C4-2B (cell line): ENCODE measurements at regions not wholly inside any gene's neighbourhood (a gene's known extent, or its start where the extent isn't known, plus 50 kb on each side); places are given as distances from the start of the nearest gene placed in this dataset.

Source experiments
- H3K27ac ChIP-seq: fragments of 450-650 bp; 2 replicates; pipeline ENCODE4 v1.5.1; 2017
- CTCF ChIP-seq: fragments of 450-650 bp; conservative IDR thresholded peaks from 2 replicates; pipeline ENCODE4 v1.5.1; 2017; ENCODE audit warnings: mild to moderate bottlenecking
- ZFX ChIP-seq: fragments of 450-650 bp; IDR thresholded peaks from 2 replicates; pipeline ENCODE4 v1.6.1; 2017

DNA sequence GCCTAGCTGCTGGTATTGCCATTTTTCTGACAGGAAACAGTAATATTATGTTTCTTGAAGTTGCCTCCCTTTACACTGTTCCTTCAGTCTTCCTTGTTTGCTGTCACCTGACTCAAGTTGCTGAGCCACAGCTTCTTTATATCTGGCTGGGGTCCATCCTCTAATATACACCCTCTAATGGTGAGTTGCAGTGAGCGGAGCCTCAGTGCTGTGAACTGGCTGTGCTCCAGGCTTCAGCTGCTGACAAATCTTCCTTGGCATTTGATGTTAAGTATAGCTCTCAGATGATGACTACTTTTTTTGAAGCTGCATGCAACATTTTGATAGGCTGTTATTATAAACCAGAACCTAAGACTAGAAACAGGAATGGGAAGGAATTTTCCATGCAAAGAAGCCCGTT, 366.7 kb downstream of the NUP35 start:
- no peak overlapping the region for H3K27ac ChIP-seq
- TF ChIP-seq ZFX = no peak
- peak; percentile 11; the same call in 1 of the 2 replicates for TF ChIP-seq CTCF

- H3K27ac ChIP-seq = no peak overlapping the region
- TF ChIP-seq ZFX (no peak), CTCF (no peak)
Measured at GRCh38 chr2:183493040-183493439, 368.8 kb downstream of the NUP35 start.

GRCh38 chr2:183495079-183495478, 370.8 kb downstream of the NUP35 start:
- TF ChIP-seq ZFX = no peak
- no peak for TF ChIP-seq CTCF
- no peak overlapping the region for H3K27ac ChIP-seq

- H3K27ac ChIP-seq = no peak overlapping the region
- no peak for TF ChIP-seq ZFX
- TF ChIP-seq CTCF = no peak
Measured at GRCh38 chr2:183495589-183496267, 371.5 kb downstream of the NUP35 start.

- TF ChIP-seq ZFX = no peak
- TF ChIP-seq CTCF = no peak
- H3K27ac ChIP-seq = no peak overlapping the region
Measured at GRCh38 chr2:183497861-183498260, 373.6 kb downstream of the NUP35 start.

GRCh38 chr2:183505911-183506310, 381.7 kb downstream of the NUP35 start:
- TF ChIP-seq ZFX = no peak
- TF ChIP-seq CTCF = no peak
- no peak overlapping the region for H3K27ac ChIP-seq

- no peak for TF ChIP-seq CTCF
- TF ChIP-seq ZFX = no peak
- H3K27ac ChIP-seq = no peak overlapping the region
Measured at GRCh38 chr2:183511154-183511553, 386.9 kb downstream of the NUP35 start.
